ENCODE measurements at regions not wholly inside any gene's neighbourhood (a gene's known extent, or its start where the extent isn't known, plus 50 kb on each side); places are given as distances from the start of the nearest gene placed in this dataset.

DNA sequence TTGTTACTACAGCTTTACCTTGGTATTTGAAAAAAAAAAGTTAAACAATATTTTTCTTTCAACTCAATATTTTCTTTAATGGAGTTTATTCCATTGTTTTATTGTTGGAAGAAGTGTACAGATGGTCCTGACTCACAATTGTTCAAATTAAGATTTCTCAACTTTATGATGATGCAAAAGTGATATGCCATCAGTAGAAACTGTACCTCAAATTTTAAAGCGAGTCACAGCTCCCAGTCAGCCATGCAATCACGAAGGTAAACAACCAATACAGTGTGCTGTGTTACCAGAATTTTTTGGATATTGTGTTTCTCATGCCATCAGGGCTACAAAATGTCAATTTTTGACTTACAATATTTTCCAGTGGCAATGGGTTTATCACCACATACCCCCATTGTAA is 54.0 kb upstream of the COL5A2 start:
- Histone ChIP-seq H3K4me1 (ENCODE audit: control insufficient read depth, extremely low read depth, insufficient read depth, low read length) (peaks cover 6% of the 10 kb centered on the region), H3K27me3 (ENCODE audit: control insufficient read depth, extremely low read depth, insufficient read depth, low read length) (no peaks in the 10 kb centered on the region), H3K9ac (ENCODE audit: control insufficient read depth, extremely low read depth, insufficient read depth, low read length) (no peak overlapping the region), H3K9me3 (ENCODE audit: control insufficient read depth, low read depth, low read length) (no peaks in the 10 kb centered on the region), H3K9me1 (ENCODE audit: control insufficient read depth, extremely low read depth, insufficient read depth, low read length) (no peaks in the 10 kb centered on the region), H3K27ac (ENCODE audit: control insufficient read depth, insufficient read depth, low read length) (peak overlapping the region; percentile 43), H3K4me3 (ENCODE audit: control insufficient read depth in 2 of 3, extremely low read depth in 1 of 3, insufficient read depth in 2 of 3, low read depth in 1 of 3, low read length in 3 of 3) (no peak overlapping the region), H3K36me3 (ENCODE audit: control insufficient read depth in 2 of 2, extremely low read depth in 1 of 2, insufficient read depth in 2 of 2, low read length in 2 of 2) (no peaks in the 10 kb centered on the region), H4K20me1 (ENCODE audit: control insufficient read depth, extremely low read depth, insufficient read depth, low read length) (no peaks in the 10 kb centered on the region), H3K4me2 (ENCODE audit: control insufficient read depth, extremely low read depth, insufficient read depth, low read depth, low read length) (no peak overlapping the region), H3K79me2 (ENCODE audit: control insufficient read depth, insufficient read depth, low read length) (no peaks in the 10 kb centered on the region), H2AFZ (ENCODE audit: control insufficient read depth, low read length) (no peak overlapping the region)
- no peak for DNase-seq (ENCODE audit: low read depth, low spot score)
- no peak for TF ChIP-seq EZH2 (IDR thresholded peaks at IDR 0.05; ENCODE audit: low read length)
- dilution Hi-C loops (cut with MboI; ENCODE audit: extremely low pct_ligation_motif_present, low sequenced_read_pairs), result no loop called here
- FAIRE-seq, result no peak

GRCh38 chr2:189234991-189235390 is 55.4 kb upstream of the COL5A2 start:
- Histone ChIP-seq H3K9me1 (ENCODE audit: control insufficient read depth, extremely low read depth, insufficient read depth, low read length) (no peaks in the 10 kb centered on the region), H3K4me2 (ENCODE audit: control insufficient read depth, extremely low read depth, insufficient read depth, low read depth, low read length) (no peak overlapping the region), H3K9me3 (ENCODE audit: control insufficient read depth, low read depth, low read length) (no peaks in the 10 kb centered on the region), H3K27ac (ENCODE audit: control insufficient read depth, insufficient read depth, low read length) (no peak overlapping the region), H3K79me2 (ENCODE audit: control insufficient read depth, insufficient read depth, low read length) (no peaks in the 10 kb centered on the region), H3K36me3 (ENCODE audit: control insufficient read depth in 2 of 2, extremely low read depth in 1 of 2, insufficient read depth in 2 of 2, low read length in 2 of 2) (no peaks in the 10 kb centered on the region), H3K9ac (ENCODE audit: control insufficient read depth, extremely low read depth, insufficient read depth, low read length) (no peak overlapping the region), H3K4me3 (ENCODE audit: control insufficient read depth in 2 of 3, extremely low read depth in 1 of 3, insufficient read depth in 2 of 3, low read depth in 1 of 3, low read length in 3 of 3) (no peak overlapping the region), H3K27me3 (ENCODE audit: control insufficient read depth, extremely low read depth, insufficient read depth, low read length) (no peaks in the 10 kb centered on the region), H2AFZ (ENCODE audit: control insufficient read depth, low read length) (no peak overlapping the region), H4K20me1 (ENCODE audit: control insufficient read depth, extremely low read depth, insufficient read depth, low read length) (no peaks in the 10 kb centered on the region), H3K4me1 (ENCODE audit: control insufficient read depth, extremely low read depth, insufficient read depth, low read length) (peaks cover 6% of the 10 kb centered on the region)
- DNase-seq (ENCODE audit: low read depth, low spot score) (no peak), FAIRE-seq (no peak)
- TF ChIP-seq EZH2 (IDR thresholded peaks at IDR 0.05; ENCODE audit: low read length), result no peak
- TF ChIP-seq, protein P1, sequence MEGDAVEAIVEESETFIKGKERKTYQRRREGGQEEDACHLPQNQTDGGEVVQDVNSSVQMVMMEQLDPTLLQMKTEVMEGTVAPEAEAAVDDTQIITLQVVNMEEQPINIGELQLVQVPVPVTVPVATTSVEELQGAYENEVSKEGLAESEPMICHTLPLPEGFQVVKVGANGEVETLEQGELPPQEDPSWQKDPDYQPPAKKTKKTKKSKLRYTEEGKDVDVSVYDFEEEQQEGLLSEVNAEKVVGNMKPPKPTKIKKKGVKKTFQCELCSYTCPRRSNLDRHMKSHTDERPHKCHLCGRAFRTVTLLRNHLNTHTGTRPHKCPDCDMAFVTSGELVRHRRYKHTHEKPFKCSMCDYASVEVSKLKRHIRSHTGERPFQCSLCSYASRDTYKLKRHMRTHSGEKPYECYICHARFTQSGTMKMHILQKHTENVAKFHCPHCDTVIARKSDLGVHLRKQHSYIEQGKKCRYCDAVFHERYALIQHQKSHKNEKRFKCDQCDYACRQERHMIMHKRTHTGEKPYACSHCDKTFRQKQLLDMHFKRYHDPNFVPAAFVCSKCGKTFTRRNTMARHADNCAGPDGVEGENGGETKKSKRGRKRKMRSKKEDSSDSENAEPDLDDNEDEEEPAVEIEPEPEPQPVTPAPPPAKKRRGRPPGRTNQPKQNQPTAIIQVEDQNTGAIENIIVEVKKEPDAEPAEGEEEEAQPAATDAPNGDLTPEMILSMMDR (optimal IDR thresholded peaks at IDR 0.05 in 1 of 3, IDR thresholded peaks at IDR 0.05 in 1 of 3, conservative IDR thresholded peaks at IDR 0.05 in 1 of 3; ENCODE audit: extremely low read depth in 1 of 3, insufficient read depth in 2 of 3, low read length in 3 of 3), result no peak
- dilution Hi-C loops (cut with MboI; ENCODE audit: extremely low pct_ligation_motif_present, low sequenced_read_pairs), result no loop called here

DNA sequence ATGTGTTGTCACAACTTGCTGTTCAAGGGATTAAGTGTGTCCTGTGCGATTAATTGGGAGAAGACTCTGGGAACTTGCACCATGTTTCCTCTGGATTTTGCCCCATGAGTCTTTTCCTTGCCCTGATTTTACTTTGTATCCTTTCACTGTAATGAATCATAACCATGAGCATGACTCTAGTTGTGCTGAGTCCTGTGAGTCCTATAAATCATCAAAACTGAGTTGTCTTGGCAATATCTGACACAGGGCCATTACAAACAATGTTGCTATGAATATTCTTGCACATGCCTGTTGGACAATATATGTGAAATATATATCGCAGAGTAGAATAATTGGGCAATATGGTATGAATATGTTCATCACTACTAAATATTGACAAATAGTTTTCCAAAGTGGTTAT is 56.5 kb upstream of the COL5A2 start:
- no peak for FAIRE-seq
- no peak overlapping the region for H3K27ac ChIP-seq (ENCODE audit: control insufficient read depth, insufficient read depth, low read length)
- H3K9ac ChIP-seq (ENCODE audit: control insufficient read depth, extremely low read depth, insufficient read depth, low read length), result no peak overlapping the region
- H3K9me1 ChIP-seq (ENCODE audit: control insufficient read depth, extremely low read depth, insufficient read depth, low read length), result no peaks in the 10 kb centered on the region
- H3K4me2 ChIP-seq (ENCODE audit: control insufficient read depth, extremely low read depth, insufficient read depth, low read depth, low read length), result no peak overlapping the region
- peaks cover 6% of the 10 kb centered on the region for H3K4me1 ChIP-seq (ENCODE audit: control insufficient read depth, extremely low read depth, insufficient read depth, low read length)
- no peaks in the 10 kb centered on the region for H3K27me3 ChIP-seq (ENCODE audit: control insufficient read depth, extremely low read depth, insufficient read depth, low read length)
- DNase-seq (ENCODE audit: low read depth, low spot score), result no peak
- no peaks in the 10 kb centered on the region for H3K9me3 ChIP-seq (ENCODE audit: control insufficient read depth, low read depth, low read length)
- H4K20me1 ChIP-seq (ENCODE audit: control insufficient read depth, extremely low read depth, insufficient read depth, low read length), result no peaks in the 10 kb centered on the region
- TF ChIP-seq, protein P1 (optimal IDR thresholded peaks at IDR 0.05 in 1 of 3, IDR thresholded peaks at IDR 0.05 in 1 of 3, conservative IDR thresholded peaks at IDR 0.05 in 1 of 3; ENCODE audit: extremely low read depth in 1 of 3, insufficient read depth in 2 of 3, low read length in 3 of 3), result no peak
- TF ChIP-seq EZH2 (IDR thresholded peaks at IDR 0.05; ENCODE audit: low read length), result no peak
- H2AFZ ChIP-seq (ENCODE audit: control insufficient read depth, low read length), result no peak overlapping the region
- no peak overlapping the region for H3K4me3 ChIP-seq (ENCODE audit: control insufficient read depth in 2 of 3, extremely low read depth in 1 of 3, insufficient read depth in 2 of 3, low read depth in 1 of 3, low read length in 3 of 3)
- H3K36me3 ChIP-seq (ENCODE audit: control insufficient read depth in 2 of 2, extremely low read depth in 1 of 2, insufficient read depth in 2 of 2, low read length in 2 of 2), result no peaks in the 10 kb centered on the region
- H3K79me2 ChIP-seq (ENCODE audit: control insufficient read depth, insufficient read depth, low read length), result no peaks in the 10 kb centered on the region
- dilution Hi-C loops (cut with MboI; ENCODE audit: extremely low pct_ligation_motif_present, low sequenced_read_pairs), result no loop called here

Measured in keratinocyte (primary cell).